HG02759 (cell line): ENCODE measurements at regions not wholly inside any gene's neighbourhood (a gene's known extent, or its start where the extent isn't known, plus 50 kb on each side); places are given as distances from the start of the nearest gene placed in this dataset.

Experiments
- ATAC-seq: cut with Tn5 transposase; IDR thresholded peaks from one replicate; pipeline ENCODE4 v1.9.1; 2021; ENCODE audit warnings: mild to moderate bottlenecking, moderate library complexity; ENCODE audit not compliant: unreplicated experiment

- ATAC-seq: no peak
Observed at GRCh38 chr17:55829995-55830612, 79.3 kb downstream of the PCTP start.

- no peak for ATAC-seq
Observed at GRCh38 chr17:55830699-55831471, 80.0 kb downstream of the PCTP start.

GRCh38 chr17:55833306-55833705, 82.5 kb downstream of the PCTP start:
- ATAC-seq: no peak

GRCh38 chr17:55842405-55843158, 91.7 kb downstream of the PCTP start:
- ATAC-seq: no peak

GRCh38 chr17:55843785-55844184, 92.9 kb downstream of the PCTP start:
- no peak for ATAC-seq

- ATAC-seq: no peak
Observed at GRCh38 chr17:55845385-55845784, 94.5 kb downstream of the PCTP start.

- ATAC-seq: no peak
Observed at GRCh38 chr17:55846745-55847144, 95.9 kb downstream of the PCTP start.

- ATAC-seq: no peak
Observed at GRCh38 chr17:55852734-55853133, 101.9 kb downstream of the PCTP start.

- no peak for ATAC-seq
Observed at GRCh38 chr17:55859301-55859795, 108.5 kb downstream of the PCTP start.

GRCh38 chr17:55865072-55865762, 114.4 kb downstream of the PCTP start:
- no peak for ATAC-seq

- no peak for ATAC-seq
Observed at GRCh38 chr17:55870044-55870443, 119.2 kb downstream of the PCTP start.

GRCh38 chr17:55872374-55872773, 121.5 kb downstream of the PCTP start:
- ATAC-seq: no peak

- ATAC-seq: no peak
Observed at GRCh38 chr17:55873017-55873758, 122.3 kb downstream of the PCTP start.

- no peak for ATAC-seq
Observed at GRCh38 chr17:55883149-55883548, 132.3 kb downstream of the PCTP start.

- no peak for ATAC-seq
Observed at GRCh38 chr17:55887531-55887930, 136.7 kb downstream of the PCTP start.

GRCh38 chr17:55889271-55889670, 138.4 kb downstream of the PCTP start:
- ATAC-seq: no peak

- no peak for ATAC-seq
Observed at GRCh38 chr17:55895112-55895759, 144.4 kb downstream of the PCTP start.

- no peak for ATAC-seq
Observed at GRCh38 chr17:55897301-55897700, 146.4 kb downstream of the PCTP start.

GRCh38 chr17:55898195-55898594, 147.3 kb downstream of the PCTP start:
- ATAC-seq: no peak

- no peak for ATAC-seq
Observed at GRCh38 chr17:55900188-55900587, 149.3 kb downstream of the PCTP start.
